PFSK-1 (cell line): ENCODE measurements at regions not wholly inside any gene's neighbourhood (a gene's known extent, or its start where the extent isn't known, plus 50 kb on each side); places are given as distances from the start of the nearest gene placed in this dataset.

Experiments used
- FOXP2 ChIP-seq: optimal IDR thresholded peaks from 2 replicates; pipeline ENCODE3; 2011; ENCODE audit warnings: borderline replicate concordance, control low read depth, inconsistent platforms; ENCODE audit not compliant: insufficient read depth; ENCODE audit errors: extremely low read length, extremely low read depth
- POLR2AphosphoS5 ChIP-seq: IDR thresholded peaks from 2 replicates; pipeline ENCODE4 v1.6.1; 2012; ENCODE audit warnings: low read depth, mild to moderate bottlenecking, control low read depth, low read length, moderate library complexity
- SIN3A ChIP-seq: IDR thresholded peaks from 2 replicates; pipeline ENCODE4 v1.6.1; 2012; ENCODE audit warnings: mild to moderate bottlenecking, low read length, moderate library complexity, borderline replicate concordance; ENCODE audit not compliant: insufficient read depth
- TAF1 ChIP-seq: IDR thresholded peaks from 2 replicates; pipeline ENCODE4 v1.6.1; 2012; ENCODE audit warnings: low read length, control low read depth, borderline replicate concordance; ENCODE audit not compliant: insufficient read depth
- TF ChIP-seq, protein P1 (sequence below), 2 experiments: IDR thresholded peaks; 2 replicates each; pipeline versions ENCODE4 v1.6.1 to v1.8.0; 2011 to 2012; ENCODE audit warnings: low read depth in 2 of 2, low read length in 2 of 2, control low read depth in 1 of 2, inconsistent platforms in 1 of 2, mild to moderate bottlenecking in 1 of 2, moderate library complexity in 1 of 2; ENCODE audit not compliant: insufficient read depth in 1 of 2

DNA sequence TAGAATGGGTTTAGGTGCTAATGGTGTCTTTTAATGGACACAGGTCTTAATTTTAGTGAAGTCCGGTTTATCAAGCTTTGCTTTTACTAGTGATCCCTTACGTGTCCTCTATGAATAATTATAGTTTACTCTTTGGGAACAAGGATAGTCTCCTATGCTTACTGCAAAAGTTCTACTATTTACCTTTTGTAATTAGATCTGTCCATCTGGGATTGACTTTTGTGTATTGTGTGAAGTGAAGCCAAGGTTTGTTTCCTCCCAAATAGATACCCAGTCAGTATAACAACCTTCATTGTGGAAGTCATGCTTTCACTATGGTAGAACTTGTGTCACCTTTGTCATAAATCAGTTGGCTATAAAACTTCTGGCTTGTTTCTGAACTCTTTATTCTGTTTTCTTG is 740.9 kb upstream of the CRIM1 start:
- no peak for TF ChIP-seq TAF1

DNA sequence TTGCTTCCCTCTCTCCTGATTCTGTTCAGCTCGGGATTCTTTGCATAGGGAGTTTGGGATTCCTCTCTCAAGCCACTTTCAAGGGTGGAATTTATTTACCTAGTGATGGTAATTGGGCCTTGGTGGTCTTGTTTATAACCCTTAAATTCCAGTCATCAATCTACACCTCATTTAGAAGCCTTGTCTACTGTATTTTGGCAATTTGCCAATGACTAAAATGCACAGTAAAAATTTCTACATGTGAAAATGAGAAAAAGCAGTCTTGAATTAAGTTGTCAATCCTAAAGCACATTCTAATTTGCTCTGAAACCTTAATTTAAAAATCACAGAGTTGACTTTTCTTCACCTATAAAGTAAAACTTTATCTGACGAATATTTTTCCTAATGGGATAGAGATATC is 749.2 kb upstream of the CRIM1 start:
- TF ChIP-seq SIN3A, result no peak

DNA sequence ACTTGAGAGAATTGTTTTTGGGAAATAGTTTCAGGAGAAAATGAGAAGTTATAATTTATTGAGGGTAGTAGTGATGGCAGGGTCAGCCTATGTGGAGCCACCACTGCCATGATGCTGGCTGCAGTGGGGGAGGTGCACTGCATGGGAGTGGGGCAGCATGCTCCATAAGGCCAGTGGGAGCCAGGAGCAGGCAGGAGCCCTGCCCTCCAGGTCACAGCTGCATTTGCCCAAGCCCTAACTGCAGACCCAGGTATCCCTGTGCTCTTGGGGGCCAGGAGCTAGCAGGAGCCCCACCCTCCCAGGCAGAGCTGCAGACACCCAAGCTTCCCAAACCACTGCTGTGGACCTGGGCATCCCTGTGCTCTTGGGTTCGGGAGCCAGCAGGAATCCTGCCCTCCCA is 757.3 kb upstream of the CRIM1 start:
- TF ChIP-seq SIN3A, result no peak
- TF ChIP-seq FOXP2, result no peak
- no peak for TF ChIP-seq POLR2AphosphoS5
- TF ChIP-seq TAF1, result no peak
- TF ChIP-seq, protein P1, sequence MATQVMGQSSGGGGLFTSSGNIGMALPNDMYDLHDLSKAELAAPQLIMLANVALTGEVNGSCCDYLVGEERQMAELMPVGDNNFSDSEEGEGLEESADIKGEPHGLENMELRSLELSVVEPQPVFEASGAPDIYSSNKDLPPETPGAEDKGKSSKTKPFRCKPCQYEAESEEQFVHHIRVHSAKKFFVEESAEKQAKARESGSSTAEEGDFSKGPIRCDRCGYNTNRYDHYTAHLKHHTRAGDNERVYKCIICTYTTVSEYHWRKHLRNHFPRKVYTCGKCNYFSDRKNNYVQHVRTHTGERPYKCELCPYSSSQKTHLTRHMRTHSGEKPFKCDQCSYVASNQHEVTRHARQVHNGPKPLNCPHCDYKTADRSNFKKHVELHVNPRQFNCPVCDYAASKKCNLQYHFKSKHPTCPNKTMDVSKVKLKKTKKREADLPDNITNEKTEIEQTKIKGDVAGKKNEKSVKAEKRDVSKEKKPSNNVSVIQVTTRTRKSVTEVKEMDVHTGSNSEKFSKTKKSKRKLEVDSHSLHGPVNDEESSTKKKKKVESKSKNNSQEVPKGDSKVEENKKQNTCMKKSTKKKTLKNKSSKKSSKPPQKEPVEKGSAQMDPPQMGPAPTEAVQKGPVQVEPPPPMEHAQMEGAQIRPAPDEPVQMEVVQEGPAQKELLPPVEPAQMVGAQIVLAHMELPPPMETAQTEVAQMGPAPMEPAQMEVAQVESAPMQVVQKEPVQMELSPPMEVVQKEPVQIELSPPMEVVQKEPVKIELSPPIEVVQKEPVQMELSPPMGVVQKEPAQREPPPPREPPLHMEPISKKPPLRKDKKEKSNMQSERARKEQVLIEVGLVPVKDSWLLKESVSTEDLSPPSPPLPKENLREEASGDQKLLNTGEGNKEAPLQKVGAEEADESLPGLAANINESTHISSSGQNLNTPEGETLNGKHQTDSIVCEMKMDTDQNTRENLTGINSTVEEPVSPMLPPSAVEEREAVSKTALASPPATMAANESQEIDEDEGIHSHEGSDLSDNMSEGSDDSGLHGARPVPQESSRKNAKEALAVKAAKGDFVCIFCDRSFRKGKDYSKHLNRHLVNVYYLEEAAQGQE (IDR thresholded peaks at IDR 0.05; ENCODE audit: insufficient read depth in 1 of 2, low read depth in 2 of 2, low read length in 2 of 2), result no peak

DNA sequence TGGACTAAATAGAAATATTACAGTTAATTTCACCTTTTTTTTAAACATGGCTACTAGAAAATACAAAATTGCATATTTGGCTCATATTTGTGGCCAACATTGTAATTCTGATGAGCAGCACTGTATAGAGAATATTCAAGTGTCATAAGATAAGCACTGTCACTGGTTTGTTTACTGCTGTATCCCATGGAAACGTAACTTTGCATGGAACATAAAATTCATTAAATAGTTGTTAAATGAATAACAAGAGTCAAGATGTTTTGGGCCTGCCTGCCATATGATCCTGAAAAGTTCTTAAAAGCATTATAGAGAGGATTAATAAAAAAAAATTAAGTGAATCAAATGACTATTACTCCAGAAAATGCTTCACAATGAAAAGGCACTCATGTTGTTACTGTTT is 763.7 kb upstream of the CRIM1 start:
- TF ChIP-seq FOXP2 (no peak), SIN3A (no peak), POLR2AphosphoS5 (no peak), TAF1 (no peak)
- TF ChIP-seq, protein P1 (IDR thresholded peaks at IDR 0.05; ENCODE audit: insufficient read depth in 1 of 2, low read depth in 2 of 2, low read length in 2 of 2), result no peak

DNA sequence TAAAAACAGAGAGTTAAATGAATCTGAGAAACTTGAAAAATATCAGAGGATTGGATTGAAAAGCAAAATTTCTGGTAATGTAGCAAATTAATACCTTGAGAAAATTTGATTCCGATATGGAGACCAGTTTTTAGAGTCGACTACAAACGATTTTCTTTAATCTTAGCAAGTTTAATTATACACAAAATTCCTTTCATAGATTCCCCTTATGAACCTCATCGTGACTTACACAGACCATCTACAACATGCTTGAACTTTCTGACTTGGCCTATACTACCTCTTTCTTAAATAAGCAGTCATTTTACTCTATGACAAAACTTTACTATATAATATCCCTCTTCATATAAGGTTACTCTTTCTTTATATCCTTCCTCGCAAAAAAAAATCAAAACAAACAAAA is 769.6 kb upstream of the CRIM1 start:
- no peak for TF ChIP-seq SIN3A
- no peak for TF ChIP-seq FOXP2
- TF ChIP-seq TAF1, result no peak

DNA sequence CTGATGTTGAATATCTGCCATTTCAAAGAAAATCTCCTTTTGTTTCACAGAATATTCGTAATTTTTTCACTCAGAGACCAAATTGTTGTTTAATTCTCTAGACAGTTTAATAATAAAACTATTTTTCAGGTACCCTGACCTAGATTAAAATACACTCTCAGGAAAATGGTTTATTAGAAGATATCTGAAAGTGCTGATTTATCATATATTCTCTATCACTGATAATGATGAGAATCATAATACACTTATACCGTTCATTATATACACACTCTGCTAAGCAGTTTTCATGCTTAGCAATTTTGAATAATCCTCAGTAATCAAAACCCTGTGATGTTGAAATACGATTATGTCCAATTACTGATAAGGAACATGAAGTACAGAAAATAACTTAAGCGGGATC is 772.9 kb upstream of the CRIM1 start:
- no peak for TF ChIP-seq TAF1
- TF ChIP-seq SIN3A, result no peak
- no peak for TF ChIP-seq FOXP2

DNA sequence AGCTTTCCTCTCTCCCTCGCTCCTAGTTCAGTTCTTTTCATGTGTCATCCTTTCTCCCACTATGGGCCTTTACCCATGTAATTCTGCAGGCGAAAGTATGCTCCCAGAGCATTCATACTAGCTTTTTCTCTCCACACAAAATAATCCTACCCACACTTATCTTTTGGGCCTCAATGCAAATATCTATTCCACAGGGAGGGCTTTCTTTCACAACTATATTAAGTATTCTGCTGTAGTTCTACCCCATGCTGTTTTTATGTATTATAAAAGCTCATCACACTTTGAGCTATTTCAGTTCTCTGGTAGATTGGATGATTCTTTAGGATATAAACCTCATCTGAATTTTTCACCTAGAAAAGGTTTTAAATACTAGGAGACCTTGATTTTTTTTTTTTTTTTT is 774.6 kb upstream of the CRIM1 start:
- TF ChIP-seq SIN3A (no peak), TAF1 (no peak), POLR2AphosphoS5 (no peak), FOXP2 (no peak)
- TF ChIP-seq, protein P1 (IDR thresholded peaks at IDR 0.05; ENCODE audit: insufficient read depth in 1 of 2, low read depth in 2 of 2, low read length in 2 of 2), result no peak

DNA sequence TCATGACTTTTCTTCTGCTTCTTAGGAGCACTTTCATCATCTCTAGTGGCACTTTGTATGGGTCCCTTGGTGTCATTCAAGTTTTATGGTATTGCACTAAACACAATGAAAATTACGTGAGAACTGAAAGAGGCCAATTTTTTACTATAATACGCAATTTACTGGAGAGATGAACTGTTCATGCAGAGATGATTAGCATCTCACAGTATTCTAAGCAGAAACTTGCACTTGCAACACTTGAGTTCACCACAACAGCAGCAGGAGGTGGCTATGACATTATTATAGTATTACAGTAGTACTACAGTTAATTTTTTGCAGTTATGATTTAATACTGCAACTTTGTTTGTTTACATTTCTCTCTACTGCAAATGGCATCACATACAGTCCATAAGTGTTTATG is 793.1 kb upstream of the CRIM1 start:
- no peak for TF ChIP-seq POLR2AphosphoS5
- no peak for TF ChIP-seq TAF1
- TF ChIP-seq, protein P1 (IDR thresholded peaks at IDR 0.05; ENCODE audit: insufficient read depth in 1 of 2, low read depth in 2 of 2, low read length in 2 of 2), result no peak
- TF ChIP-seq FOXP2, result no peak
- no peak for TF ChIP-seq SIN3A
